IMR-90 (cell line): ENCODE measurements at regions not wholly inside any gene's neighbourhood (a gene's known extent, or its start where the extent isn't known, plus 50 kb on each side); places are given as distances from the start of the nearest gene placed in this dataset.

Source experiments
- ATAC-seq: fragments of 200-7000 bp; cut with Tn5 transposase; 2 replicates; pipeline ENCODE4 v1.9.1; 2020; ENCODE audit warnings: low read depth, mild to moderate bottlenecking, moderate library complexity
- BruUV-seq: library from RNA; stranded (reverse); fragments of 400-500 nt; replicated peaks from 2 replicates; lab custom pipeline; 2021; lab: Mats Ljungman, UMichigan
- CTCF ChIA-PET: fragments of 300-600 bp; formaldehyde crosslinking; extraction: SDS; loops from one replicate; lab custom pipeline; 2021; ENCODE audit warnings: antibody characterized with exemption; lab: Yijun Ruan, JAX
- POLR2A ChIA-PET: fragments of 300-600 bp; sonication (Branson Sonifier 250); formaldehyde crosslinking; loops from one replicate; lab custom pipeline; 2022; ENCODE audit warnings: antibody characterized with exemption; ENCODE audit not compliant: unreplicated experiment; lab: Charles Lee
- DNase-seq: peaks from one replicate; pipeline ENCODE4 v3.0.0; 2013
- H2AFZ ChIP-seq: replicated peaks from 2 replicates; pipeline ENCODE3; 2013; ENCODE audit warnings: low read length, mild to moderate bottlenecking; ENCODE audit not compliant: poor library complexity
- H2AK5ac ChIP-seq: 2 replicates; pipeline ENCODE4 v1.6.1; 2013; ENCODE audit warnings: low read depth, low read length, inconsistent platforms
- H2AK9ac ChIP-seq: replicated peaks from 2 replicates; pipeline ENCODE3; 2013; ENCODE audit warnings: mild to moderate bottlenecking, low read depth, low read length, moderate library complexity; ENCODE audit not compliant: poor library complexity
- H2BK120ac ChIP-seq: 2 replicates; pipeline ENCODE4 v1.6.1; 2013; ENCODE audit warnings: low read depth, low read length, inconsistent platforms
- H2BK15ac ChIP-seq: 3 replicates; pipeline ENCODE4 v1.6.1; 2013; ENCODE audit warnings: low read depth, low read length, inconsistent platforms
- H2BK20ac ChIP-seq: 2 replicates; pipeline ENCODE4 v1.6.1; 2013; ENCODE audit warnings: low read depth, mild to moderate bottlenecking, inconsistent platforms, low read length, moderate library complexity
- H2BK5ac ChIP-seq: 2 replicates; pipeline ENCODE4 v1.6.1; 2013; ENCODE audit warnings: mild to moderate bottlenecking, low read depth, low read length, inconsistent platforms; ENCODE audit not compliant: poor library complexity, severe bottlenecking
- H3K14ac ChIP-seq: replicated peaks from 2 replicates; pipeline ENCODE4 v1.6.1; 2013; ENCODE audit warnings: low read depth, low read length, inconsistent platforms
- H3K18ac ChIP-seq: 2 replicates; pipeline ENCODE4 v1.6.1; 2013; ENCODE audit warnings: low read depth, low read length, control low read depth
- H3K23ac ChIP-seq: 2 replicates; pipeline ENCODE4 v1.6.1; 2013; ENCODE audit warnings: low read depth, low read length, inconsistent platforms
- H3K27ac ChIP-seq: 2 replicates; pipeline ENCODE4 v1.5.1; 2013; ENCODE audit warnings: mild to moderate bottlenecking, control low read depth, low read length; ENCODE audit not compliant: insufficient read depth
- H3K27me3 ChIP-seq: 2 replicates; pipeline ENCODE4 v1.6.1; 2013; ENCODE audit warnings: low read length; ENCODE audit not compliant: control insufficient read depth, insufficient read depth
- H3K36me3 ChIP-seq: 2 replicates; pipeline ENCODE4 v1.6.1; 2013; ENCODE audit warnings: low read length, mixed read lengths; ENCODE audit not compliant: control insufficient read depth, insufficient read depth
- H3K4ac ChIP-seq: 2 replicates; pipeline ENCODE4 v1.6.1; 2013; ENCODE audit warnings: low read depth, low read length, inconsistent platforms
- H3K4me1 ChIP-seq: 2 replicates; pipeline ENCODE4 v1.6.1; 2013; ENCODE audit warnings: low read length, mixed read lengths; ENCODE audit not compliant: control insufficient read depth, insufficient read depth
- H3K4me2 ChIP-seq: 2 replicates; pipeline ENCODE4 v1.6.1; 2013; ENCODE audit warnings: low read depth, mild to moderate bottlenecking, control low read depth, low read length, moderate library complexity
- H3K4me3 ChIP-seq: 2 replicates; pipeline ENCODE4 v1.5.1; 2013; ENCODE audit warnings: low read depth, mild to moderate bottlenecking, control low read depth, low read length, moderate library complexity; ENCODE audit not compliant: insufficient read depth
- H3K56ac ChIP-seq: 2 replicates; pipeline ENCODE4 v1.6.1; 2013; ENCODE audit warnings: low read length, inconsistent platforms; ENCODE audit not compliant: insufficient read depth; ENCODE audit errors: extremely low read depth
- H3K79me1 ChIP-seq, 2 experiments: 2 replicates each; pipeline ENCODE4 v1.6.1; 2013; ENCODE audit warnings: low read length in 2 of 2, inconsistent platforms in 1 of 2, low read depth in 1 of 2
- H3K9ac ChIP-seq: 2 replicates; pipeline ENCODE4 v1.6.1; 2013; ENCODE audit warnings: low read depth, low read length, control low read depth
- H3K9me1 ChIP-seq: 2 replicates; pipeline ENCODE4 v1.6.1; 2013; ENCODE audit warnings: low read length, inconsistent platforms; ENCODE audit not compliant: insufficient read depth
- H3K9me3 ChIP-seq: 2 replicates; pipeline ENCODE4 v1.6.1; 2013; ENCODE audit warnings: low read length; ENCODE audit not compliant: control insufficient read depth, insufficient read depth
- H4K20me1 ChIP-seq: 2 replicates; pipeline ENCODE4 v1.6.1; 2013; ENCODE audit warnings: low read length, inconsistent platforms; ENCODE audit not compliant: insufficient read depth
- H4K5ac ChIP-seq: 2 replicates; pipeline ENCODE4 v1.6.1; 2013; ENCODE audit warnings: mild to moderate bottlenecking, low read depth, low read length, control low read depth
- H4K8ac ChIP-seq, 2 experiments: 2 replicates each; pipeline ENCODE4 v1.6.1; 2013; ENCODE audit warnings: low read depth in 2 of 2, low read length in 2 of 2, control low read depth in 1 of 2, inconsistent platforms in 1 of 2
- H4K91ac ChIP-seq: 2 replicates; pipeline ENCODE4 v1.6.1; 2013; ENCODE audit warnings: low read depth, low read length, inconsistent platforms; ENCODE audit not compliant: insufficient read depth
- BHLHE40 ChIP-seq: fragments of 150-350 bp; IDR thresholded peaks from 2 replicates; pipeline ENCODE4 v1.6.1; 2016; ENCODE audit warnings: mild to moderate bottlenecking, low read depth, low read length
- CEBPB ChIP-seq: IDR thresholded peaks from 2 replicates; pipeline ENCODE4 v1.6.1; 2012; ENCODE audit warnings: low read depth, low read length, improper control_type of control experiment
- CHD1 ChIP-seq: IDR thresholded peaks from 2 replicates; pipeline ENCODE4 v1.6.1; 2012; ENCODE audit warnings: low read depth, low read length, improper control_type of control experiment
- MAFK ChIP-seq: IDR thresholded peaks from 2 replicates; pipeline ENCODE4 v1.6.1; 2012; ENCODE audit warnings: low read depth, low read length, improper control_type of control experiment
- MAZ ChIP-seq: IDR thresholded peaks from 2 replicates; pipeline ENCODE4 v1.6.1; 2012; ENCODE audit warnings: low read depth, mild to moderate bottlenecking, low read length, improper control_type of control experiment, moderate library complexity, borderline replicate concordance
- MXI1 ChIP-seq: IDR thresholded peaks from 2 replicates; pipeline ENCODE4 v1.6.1; 2012; ENCODE audit warnings: low read depth, mild to moderate bottlenecking, low read length, moderate library complexity, borderline replicate concordance
- POLR2A ChIP-seq: IDR thresholded peaks from 2 replicates; pipeline ENCODE4 v1.6.1; 2012; ENCODE audit warnings: mild to moderate bottlenecking, low read depth, low read length
- RAD21 ChIP-seq: IDR thresholded peaks from 2 replicates; pipeline ENCODE4 v1.6.1; 2012; ENCODE audit warnings: low read length, improper control_type of control experiment
- RCOR1 ChIP-seq: IDR thresholded peaks from 2 replicates; pipeline ENCODE4 v1.6.1; 2012; ENCODE audit warnings: mild to moderate bottlenecking, low read length, improper control_type of control experiment; ENCODE audit not compliant: insufficient replicate concordance
- SMC3 ChIP-seq: fragments of 150-350 bp; IDR thresholded peaks from 2 replicates; pipeline ENCODE4 v1.6.1; 2016; ENCODE audit warnings: low read depth, mild to moderate bottlenecking, antibody characterized with exemption, low read length, moderate library complexity
- WGBS, 2 experiments: methylation state at CpG; one replicate each; pipeline versions ENCODE4 v1.1.5 to v1.1.7; 2013; ENCODE audit warnings: missing lambda C conversion rate in 2 of 2; ENCODE audit not compliant: insufficient read length in 1 of 2; ENCODE audit errors: extremely low coverage in 2 of 2; 5-methylcytosine and 5-hydroxymethylcytosine counted together
- dilution Hi-C: fragments of 300-500 bp; cut with HindIII; formaldehyde crosslinking; loops from one replicate; pipeline ENCODE4 v1.14.3; 2018; ENCODE audit warnings: low sequenced_read_pairs; ENCODE audit not compliant: unreplicated experiment
- in situ Hi-C: fragments of 300-500 bp; cut with MboI; formaldehyde crosslinking; loops from 3 replicates; pipeline ENCODE4 v1.14.3; 2019; ENCODE audit warnings: low sequenced_read_pairs, inconsistent platforms, mixed read lengths
- intact Hi-C: fragments of 100-400 bp; cut with micrococcal nuclease; formaldehyde crosslinking; loops from 2 replicates; pipeline ENCODE4 v1.10.0; 2022
- TF ChIP-seq, protein P1 (sequence below): fragments of 150-350 bp; IDR thresholded peaks from 2 replicates; pipeline ENCODE4 v1.6.1; 2016; ENCODE audit warnings: low read depth, mild to moderate bottlenecking, low read length, moderate library complexity, borderline replicate concordance
- TF ChIP-seq, protein P2 (sequence below): fragments of 150-350 bp; IDR thresholded peaks from 2 replicates; pipeline ENCODE4 v1.6.1; 2017; ENCODE audit warnings: mild to moderate bottlenecking, antibody characterized with exemption, low read length, low read depth
- TF ChIP-seq, protein P3 (sequence below): conservative IDR thresholded peaks from 2 replicates; pipeline ENCODE4 v1.5.1; 2012; ENCODE audit warnings: mild to moderate bottlenecking, low read depth, low read length, improper control_type of control experiment

DNA sequence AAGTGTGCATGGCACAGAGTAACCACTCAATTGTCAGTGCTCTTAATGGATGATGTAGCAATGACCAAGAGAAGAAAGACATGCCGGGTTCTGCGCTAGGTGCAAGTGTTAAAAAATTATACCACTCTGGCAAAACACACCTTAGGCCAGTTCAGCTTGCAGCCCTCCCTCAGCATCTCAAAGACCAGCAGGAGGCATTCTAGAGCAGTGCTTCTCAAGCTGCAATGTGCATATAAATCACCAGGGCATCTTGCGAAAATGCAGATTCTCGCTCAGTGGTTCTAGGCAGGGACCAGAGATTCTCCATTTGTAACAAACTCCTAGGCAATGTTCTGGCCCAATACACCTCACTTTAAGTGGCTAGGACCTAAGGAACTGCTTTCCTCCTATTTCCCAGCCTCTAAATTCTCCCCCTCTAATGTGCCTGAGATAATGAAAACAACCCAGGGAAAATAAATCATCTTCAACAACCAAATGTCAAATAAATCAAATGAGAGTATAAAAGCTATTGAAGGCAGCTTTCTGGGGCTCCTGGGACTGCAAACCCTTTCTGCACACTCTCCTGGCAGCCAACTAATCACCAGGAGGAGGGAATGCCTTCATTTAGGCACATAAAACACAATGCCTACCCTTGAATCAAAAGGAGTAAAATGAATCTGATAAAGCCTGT, 337.2 kb upstream of the API5 start:
- Histone ChIP-seq H3K4ac (no peak overlapping the region), H3K23ac (no peak overlapping the region), H3K4me3 (no peak overlapping the region), H3K4me1 (no peaks in the 10 kb centered on the region), H3K56ac (no peak overlapping the region), H3K9ac (no peak overlapping the region), H2BK15ac (no peak overlapping the region), H3K36me3 (no peaks in the 10 kb centered on the region), H3K27me3 (no peaks in the 10 kb centered on the region), H2AK5ac (no peak overlapping the region), H3K14ac (no peak overlapping the region), H2BK5ac (no peak overlapping the region), H2AK9ac (no peak overlapping the region), H3K79me1 (no peaks in the 10 kb centered on the region), H3K9me3 (peaks cover 16% of the 10 kb centered on the region), H4K91ac (no peak overlapping the region), H3K18ac (no peak overlapping the region), H3K27ac (no peak overlapping the region), H4K8ac (no peak overlapping the region), H2BK120ac (no peak overlapping the region), H4K20me1 (no peaks in the 10 kb centered on the region), H3K9me1 (no peaks in the 10 kb centered on the region), H3K4me2 (no peak overlapping the region), H2AFZ (no peak overlapping the region), H4K5ac (no peak overlapping the region), H2BK20ac (no peak overlapping the region)
- TF ChIP-seq MXI1 (no peak), RAD21 (no peak), BHLHE40 (no peak), POLR2A (no peak), CHD1 (no peak), CEBPB (no peak), RCOR1 (no peak), SMC3 (no peak), MAFK (no peak), MAZ (no peak)
- TF ChIP-seq, protein P1, sequence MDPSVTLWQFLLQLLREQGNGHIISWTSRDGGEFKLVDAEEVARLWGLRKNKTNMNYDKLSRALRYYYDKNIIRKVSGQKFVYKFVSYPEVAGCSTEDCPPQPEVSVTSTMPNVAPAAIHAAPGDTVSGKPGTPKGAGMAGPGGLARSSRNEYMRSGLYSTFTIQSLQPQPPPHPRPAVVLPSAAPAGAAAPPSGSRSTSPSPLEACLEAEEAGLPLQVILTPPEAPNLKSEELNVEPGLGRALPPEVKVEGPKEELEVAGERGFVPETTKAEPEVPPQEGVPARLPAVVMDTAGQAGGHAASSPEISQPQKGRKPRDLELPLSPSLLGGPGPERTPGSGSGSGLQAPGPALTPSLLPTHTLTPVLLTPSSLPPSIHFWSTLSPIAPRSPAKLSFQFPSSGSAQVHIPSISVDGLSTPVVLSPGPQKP = no peak
- TF ChIP-seq, protein P2, sequence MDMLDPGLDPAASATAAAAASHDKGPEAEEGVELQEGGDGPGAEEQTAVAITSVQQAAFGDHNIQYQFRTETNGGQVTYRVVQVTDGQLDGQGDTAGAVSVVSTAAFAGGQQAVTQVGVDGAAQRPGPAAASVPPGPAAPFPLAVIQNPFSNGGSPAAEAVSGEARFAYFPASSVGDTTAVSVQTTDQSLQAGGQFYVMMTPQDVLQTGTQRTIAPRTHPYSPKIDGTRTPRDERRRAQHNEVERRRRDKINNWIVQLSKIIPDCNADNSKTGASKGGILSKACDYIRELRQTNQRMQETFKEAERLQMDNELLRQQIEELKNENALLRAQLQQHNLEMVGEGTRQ = no peak
- TF ChIP-seq, protein P3, sequence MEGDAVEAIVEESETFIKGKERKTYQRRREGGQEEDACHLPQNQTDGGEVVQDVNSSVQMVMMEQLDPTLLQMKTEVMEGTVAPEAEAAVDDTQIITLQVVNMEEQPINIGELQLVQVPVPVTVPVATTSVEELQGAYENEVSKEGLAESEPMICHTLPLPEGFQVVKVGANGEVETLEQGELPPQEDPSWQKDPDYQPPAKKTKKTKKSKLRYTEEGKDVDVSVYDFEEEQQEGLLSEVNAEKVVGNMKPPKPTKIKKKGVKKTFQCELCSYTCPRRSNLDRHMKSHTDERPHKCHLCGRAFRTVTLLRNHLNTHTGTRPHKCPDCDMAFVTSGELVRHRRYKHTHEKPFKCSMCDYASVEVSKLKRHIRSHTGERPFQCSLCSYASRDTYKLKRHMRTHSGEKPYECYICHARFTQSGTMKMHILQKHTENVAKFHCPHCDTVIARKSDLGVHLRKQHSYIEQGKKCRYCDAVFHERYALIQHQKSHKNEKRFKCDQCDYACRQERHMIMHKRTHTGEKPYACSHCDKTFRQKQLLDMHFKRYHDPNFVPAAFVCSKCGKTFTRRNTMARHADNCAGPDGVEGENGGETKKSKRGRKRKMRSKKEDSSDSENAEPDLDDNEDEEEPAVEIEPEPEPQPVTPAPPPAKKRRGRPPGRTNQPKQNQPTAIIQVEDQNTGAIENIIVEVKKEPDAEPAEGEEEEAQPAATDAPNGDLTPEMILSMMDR = no peak
- intact Hi-C loops (no loop called here), dilution Hi-C loops (no loop called here), in situ Hi-C loops (no loop called here)
- ChIA-PET CTCF (no interaction called here), POLR2A (no interaction called here)
- DNase-seq (no peak), ATAC-seq (no peak)
- 100% methylated on average over 1 of the region's 4 CpGs; no CpG with 5 or more reads in 1 of the 2 experiments for WGBS, 2 experiments
- BruUV-seq = no TSS peak
